GM11168 (cell line): ENCODE measurements at regions not wholly inside any gene's neighbourhood (a gene's known extent, or its start where the extent isn't known, plus 50 kb on each side); places are given as distances from the start of the nearest gene placed in this dataset.
"Not testable (repeated sequence)": the region's sequence is repeated elsewhere in the genome, so short reads cannot be mapped to it uniquely, and the experiment has no call there.

Source experiments
- in situ Hi-C: fragments of 300-500 bp; cut with MboI; formaldehyde crosslinking; loops from one replicate; pipeline ENCODE4 v1.12.0; 2022; ENCODE audit warnings: low sequenced_read_pairs; ENCODE audit not compliant: unreplicated experiment

DNA sequence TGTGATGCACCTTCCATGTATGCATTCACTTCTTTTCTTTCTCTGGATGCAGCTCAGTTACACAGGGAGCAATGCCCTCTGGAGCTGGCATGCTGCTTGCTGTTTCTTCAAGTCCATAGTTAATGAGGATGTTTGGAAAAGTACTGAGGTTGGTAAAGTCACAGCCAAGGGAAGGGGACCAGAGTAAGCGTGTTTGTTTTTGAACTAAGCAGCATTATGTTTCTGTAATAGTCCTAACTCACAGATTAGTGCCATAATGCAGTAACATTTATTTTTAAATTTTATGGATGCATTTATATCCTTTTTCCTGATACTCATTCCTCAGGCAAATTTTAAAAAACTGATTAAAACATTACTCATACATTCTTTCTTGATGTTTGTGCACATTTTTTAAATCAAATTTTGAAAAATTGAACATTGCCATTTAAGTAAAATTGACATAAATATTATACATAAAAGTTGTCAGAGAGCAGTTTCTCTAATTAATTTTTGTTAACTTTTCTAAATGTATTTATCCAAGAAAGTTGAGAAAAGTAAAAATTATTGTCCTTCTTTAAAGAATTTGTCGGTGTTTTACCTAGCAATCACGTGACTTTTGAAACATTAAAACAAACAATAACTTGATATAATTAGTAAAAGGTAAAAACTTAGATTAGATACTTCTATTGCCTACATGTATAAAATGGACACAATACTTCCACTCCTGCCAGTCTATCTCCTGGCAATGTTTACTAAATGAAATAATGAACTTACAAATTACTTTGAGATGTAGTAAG lies 659.6 kb upstream of the ANKRD30A start:
- in situ Hi-C loops = no loop called here

DNA sequence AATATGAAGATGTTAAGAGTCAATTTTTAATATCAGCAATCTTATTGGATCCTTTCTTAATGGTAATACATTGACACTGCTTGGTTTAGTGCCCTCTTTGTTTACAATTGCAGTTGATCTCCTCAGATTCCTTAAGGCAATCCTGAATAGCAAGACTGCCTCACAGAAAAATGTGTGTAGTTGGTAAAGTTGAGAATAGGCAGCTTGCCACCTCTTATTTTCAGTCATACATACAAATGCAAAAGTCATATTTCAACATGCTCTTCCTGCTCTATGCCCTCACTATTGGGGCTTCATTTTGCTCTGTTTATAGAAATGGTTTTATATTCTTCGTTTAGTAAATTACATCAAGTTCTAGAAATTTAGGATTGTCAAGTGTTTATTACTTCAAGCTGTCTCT lies 661.1 kb upstream of the ANKRD30A start:
- in situ Hi-C loops = no loop called here

DNA sequence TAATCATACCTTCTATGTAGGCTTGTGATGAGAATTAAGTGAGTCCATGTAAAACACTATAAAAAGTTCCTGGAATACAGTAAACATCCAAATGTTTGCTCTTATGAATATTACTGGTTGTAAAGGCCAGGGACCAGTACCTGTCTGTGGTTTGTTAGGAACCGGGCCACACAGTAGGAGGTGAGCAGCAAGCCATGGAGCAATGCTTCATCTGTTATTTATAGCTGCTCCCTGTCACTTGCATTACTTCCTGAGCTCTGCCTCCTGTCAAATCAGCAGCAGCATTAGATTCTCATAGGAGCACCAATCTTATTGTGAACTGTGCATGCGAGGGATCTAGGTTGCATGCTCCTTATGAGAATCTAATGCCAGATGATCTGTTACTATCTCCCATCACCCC lies 662.0 kb upstream of the ANKRD30A start:
- in situ Hi-C loops = no loop called here

DNA sequence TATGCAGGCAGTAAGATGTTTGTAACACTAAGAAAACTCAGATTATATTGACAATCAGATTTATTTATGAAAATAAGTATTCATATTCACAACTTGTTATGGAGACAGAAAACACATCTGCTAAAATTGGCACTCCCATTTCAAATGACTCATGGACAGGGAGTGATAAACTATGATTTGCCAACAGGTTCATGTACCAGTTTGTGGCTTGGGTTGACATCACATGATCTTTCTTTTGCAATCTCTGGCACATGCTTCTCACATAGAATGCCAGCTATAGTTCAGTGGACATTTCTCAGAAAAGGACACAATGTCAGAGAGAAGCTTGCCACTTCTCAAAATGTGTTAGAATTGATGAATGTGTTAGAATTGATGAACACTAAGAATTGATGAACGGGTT lies 663.2 kb upstream of the ANKRD30A start:
- in situ Hi-C loops = no loop called here

DNA sequence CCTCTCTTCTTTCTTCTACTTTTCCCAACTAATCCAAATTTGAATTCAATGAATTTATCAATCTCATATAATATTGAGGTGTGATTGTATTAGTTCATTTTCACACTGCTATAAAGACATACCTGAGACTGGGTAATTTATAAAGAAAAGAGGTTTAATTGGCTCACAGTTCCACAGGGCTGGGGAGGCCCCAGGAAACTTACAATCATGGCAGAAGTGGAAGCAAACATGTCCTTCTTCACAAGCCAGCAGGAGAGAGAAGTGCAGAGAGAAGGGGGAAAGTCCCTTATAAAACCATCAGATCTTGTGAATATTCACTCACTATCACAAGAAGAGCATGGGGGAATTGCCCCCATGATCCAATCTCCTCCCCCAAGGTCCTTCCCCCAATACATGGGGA lies 667.0 kb upstream of the ANKRD30A start:
- in situ Hi-C loops = not testable (repeated sequence)

DNA sequence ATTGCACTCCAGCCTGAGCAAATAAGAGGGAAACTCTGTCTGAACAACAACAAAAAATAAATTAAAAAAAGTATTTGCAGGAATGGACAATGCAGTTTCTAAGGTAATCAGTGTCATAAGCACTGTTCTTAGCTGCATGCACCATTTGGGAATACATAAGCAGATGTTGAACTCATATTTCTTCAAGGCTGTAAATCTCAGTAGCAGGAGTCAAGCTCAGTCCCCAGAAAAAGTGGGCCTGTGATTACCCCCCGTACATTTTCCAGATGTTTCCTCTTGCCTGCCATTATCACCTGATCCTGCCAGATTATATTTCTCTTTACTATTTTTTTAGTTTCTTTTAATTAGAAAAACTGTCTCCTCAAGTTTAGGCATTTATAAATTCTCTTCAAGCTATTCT lies 667.6 kb upstream of the ANKRD30A start:
- in situ Hi-C loops = no loop called here

DNA sequence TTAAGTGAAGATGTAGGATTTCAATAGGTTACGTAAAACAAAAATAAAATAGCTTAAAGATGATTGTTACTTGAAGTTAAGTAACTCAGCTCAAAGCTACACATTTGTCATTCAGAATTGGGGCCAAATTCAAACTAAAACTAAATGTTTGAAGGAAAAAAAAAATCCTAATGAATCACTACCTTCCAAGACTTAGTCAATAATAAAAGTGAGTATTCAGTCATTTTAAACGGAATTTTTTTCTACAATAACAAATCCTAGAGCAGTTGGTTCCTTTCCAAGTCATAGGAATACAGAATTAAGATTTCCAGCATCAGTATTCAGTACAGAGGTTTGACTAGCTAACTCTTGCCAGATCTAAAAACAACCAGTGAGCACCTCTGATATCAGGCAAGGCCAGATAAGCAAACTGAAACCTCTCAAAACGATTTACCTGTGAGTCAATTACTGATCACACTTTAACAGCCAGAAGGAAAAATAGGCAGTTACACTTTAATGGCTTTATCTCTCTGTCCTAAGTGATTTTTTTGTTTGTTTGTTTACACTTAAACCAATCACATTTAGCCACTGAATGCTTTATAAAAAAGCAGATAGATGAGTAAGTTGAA lies 669.8 kb upstream of the ANKRD30A start:
- in situ Hi-C loops = no loop called here

DNA sequence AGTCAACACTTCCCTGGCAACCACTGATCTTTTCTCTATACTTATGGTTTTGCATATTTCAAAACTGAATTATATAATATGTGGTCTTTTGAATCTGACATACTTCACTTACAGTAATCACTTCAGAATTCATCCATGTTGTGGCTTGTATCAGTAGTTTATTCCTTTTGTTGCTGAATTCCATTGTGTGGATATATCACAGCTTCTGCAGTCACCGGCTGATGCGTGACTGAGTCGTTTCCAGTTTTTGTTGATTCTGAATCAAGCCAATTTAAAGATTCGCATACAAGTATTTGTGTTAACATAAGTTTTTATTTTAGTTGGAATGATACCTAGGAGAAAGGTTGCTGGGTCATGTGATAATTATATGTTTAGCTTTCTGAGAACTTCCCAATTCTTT lies 672.5 kb upstream of the ANKRD30A start:
- in situ Hi-C loops = no loop called here

DNA sequence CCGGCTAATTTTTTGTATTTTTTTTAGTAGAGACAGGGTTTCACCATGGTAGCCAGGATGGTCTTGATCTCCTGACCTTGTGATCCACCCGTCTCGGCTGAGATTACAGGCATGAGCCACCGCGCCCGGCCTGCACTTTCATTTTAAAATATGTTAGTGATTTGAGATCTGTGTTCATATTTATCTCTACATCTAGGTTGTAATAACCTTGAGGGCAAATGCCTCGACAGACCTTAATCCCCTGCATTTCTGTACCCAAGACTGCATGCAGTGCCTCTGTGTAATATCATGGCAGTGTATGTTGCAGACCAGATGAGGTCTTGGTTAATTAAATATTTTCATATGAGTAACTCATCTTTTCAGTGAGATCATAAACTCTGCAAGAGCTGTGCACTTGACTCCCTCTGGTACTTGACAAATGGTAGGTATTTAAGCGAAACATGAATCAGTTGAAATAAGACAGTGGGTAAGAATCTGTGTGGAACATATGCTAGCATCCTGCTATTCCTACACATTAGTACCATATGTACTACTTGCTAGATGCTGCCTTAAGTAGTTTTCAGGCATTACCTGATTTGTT lies 673.9 kb upstream of the ANKRD30A start:
- in situ Hi-C loops = no loop called here

DNA sequence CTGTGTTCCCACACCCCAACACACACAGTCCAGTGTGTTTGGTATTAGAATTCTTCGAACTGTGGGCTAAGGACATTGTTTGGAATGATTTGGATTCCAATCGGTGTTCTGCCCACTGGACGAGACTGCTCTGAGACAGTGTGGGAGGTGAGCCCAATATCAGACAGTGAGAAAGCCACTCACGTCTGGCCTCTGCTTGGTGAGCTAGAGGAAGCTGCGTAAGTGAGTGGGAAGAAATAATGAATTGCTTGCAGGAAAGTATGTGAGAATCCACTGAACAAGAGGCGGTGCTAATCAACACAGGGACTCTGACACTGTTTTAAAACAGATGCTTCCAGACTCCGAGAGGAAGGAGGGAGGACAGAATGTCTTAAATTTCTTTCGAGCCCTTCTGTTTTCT lies 675.0 kb upstream of the ANKRD30A start:
- in situ Hi-C loops = no loop called here

DNA sequence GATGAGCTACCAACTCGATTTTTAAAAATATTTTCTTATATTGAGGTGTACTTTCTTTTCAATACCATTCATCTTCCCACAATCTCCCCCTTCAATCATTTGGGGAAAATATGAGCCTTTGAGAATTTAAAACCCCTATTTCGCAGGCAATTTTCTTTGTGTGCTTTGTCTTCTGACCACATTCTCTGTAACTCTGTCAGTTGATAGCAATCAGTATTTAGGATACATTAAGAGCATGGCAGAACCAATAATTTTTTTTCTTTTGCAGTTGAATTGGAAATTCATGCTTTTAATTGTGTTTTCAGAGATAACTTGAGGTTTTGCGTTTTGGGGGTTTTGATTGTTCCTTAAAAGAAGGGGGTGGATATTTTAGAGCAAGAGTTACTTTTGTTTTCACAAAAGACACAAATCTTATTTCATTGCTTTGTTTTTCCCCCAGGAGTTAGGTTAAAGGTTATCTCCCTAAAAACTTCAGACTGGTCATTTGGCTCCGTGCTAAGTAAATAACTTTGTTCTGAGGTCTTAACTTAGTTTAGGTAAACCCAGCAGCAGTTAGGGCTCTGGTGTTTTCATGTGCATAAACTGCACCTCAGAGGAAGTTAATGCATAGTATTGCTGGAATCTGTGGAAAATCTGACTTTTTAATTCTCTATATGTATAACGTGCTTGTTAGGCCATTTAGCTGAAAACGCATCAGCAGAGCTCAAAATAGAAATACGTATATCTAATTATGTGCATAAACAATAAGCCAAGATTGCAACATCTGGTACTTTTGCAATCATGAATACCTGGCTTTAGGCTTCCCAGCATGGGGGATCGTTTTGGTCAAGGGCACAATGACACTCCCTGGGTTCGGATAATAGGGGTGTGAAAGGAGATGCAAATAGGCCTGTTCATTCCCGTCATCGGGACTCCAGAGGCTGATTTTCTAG lies 676.4 kb upstream of the ANKRD30A start:
- in situ Hi-C loops = no loop called here

DNA sequence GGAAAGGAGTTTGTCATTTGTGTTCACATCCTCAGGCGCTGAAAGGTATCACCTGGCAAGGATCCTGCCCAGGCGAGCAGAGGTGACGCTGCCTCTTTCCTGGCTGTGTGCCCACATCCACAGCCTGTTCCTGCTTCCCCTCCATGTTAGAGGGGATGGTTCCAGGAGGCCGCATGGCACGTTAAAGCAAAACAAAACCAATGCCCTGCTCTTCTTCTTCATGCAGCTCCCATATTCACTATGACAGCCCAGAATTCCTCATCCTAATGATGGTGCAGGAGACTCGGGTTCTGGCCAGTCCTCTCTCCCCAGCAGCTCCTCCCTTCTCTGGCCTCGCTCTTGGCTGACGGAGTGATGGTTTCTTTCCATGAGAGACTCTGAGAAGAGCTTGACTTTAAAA lies 678.5 kb upstream of the ANKRD30A start:
- in situ Hi-C loops = no loop called here

DNA sequence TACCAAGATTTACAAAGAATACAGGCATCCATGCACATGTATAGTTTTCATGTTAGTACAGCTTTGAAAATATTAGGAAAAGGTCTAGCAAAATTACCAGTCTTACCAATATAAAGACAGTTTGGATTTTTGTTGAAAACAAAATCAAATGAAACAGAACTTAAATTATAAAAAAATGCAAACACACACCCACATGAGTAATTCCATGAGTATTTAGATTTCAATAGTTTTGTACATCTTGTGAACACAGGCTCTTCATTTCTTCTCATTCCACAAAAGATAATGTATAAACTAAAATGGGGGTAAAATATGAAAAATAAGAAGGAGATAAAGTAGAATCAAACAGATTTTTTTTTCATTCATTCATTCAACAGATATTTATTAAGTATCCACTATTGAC lies 682.2 kb upstream of the ANKRD30A start:
- in situ Hi-C loops = no loop called here

DNA sequence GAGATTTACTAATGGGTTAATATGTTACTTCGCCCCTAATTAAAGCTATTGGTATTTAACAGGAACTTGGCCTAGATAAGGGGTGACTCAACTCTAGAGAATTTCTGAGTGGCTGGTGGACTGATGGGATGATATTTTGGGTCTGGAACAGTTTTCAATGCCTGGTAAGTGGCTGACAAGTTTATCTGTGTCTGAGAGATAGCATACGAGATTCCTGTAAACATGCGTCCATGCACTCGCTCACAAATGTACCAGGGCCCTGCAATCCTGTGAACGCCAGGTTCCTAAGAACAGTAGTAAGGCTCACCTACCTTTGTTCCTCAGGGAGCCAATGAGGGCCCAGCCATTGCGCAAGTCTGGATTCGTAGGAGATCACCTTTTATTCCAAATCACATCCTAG lies 683.8 kb upstream of the ANKRD30A start:
- in situ Hi-C loops = no loop called here

DNA sequence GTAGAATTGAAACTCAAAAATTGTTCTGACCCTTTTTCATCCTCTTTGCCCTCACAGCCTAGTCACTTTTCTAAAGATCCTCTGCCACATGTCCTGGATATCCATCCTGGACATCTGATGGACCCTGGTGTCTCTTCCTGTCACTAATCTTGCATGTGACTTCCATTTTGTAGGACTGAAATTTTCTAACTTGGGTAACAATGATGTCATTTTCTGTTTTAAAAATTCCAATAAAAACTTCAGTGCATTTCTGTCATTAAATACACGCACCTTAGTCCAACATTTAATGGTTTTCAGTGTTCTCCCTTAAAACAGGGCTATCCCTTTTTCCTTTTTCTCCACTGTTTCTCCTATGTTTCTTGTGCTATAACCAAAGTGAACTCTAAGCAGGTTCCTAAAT lies 684.9 kb upstream of the ANKRD30A start:
- in situ Hi-C loops = no loop called here

DNA sequence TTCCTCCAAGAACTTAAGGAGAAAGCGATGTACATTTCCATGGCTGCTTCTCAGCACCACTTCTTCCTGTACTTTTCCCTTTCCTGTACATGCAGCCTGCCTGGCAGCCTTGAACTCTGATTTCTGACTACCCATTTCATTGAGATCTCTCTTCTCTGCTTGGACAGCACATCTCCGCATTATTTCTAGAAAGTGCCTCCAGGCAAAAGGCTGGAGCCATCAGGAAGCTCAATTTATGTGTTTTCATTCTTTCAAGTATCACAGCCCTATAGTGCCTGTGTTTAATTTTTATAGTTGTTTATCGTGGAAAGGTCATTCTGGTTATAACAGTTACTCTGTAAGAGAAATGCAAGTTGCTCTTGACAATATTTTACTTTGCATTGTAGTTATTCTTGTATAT lies 688.0 kb upstream of the ANKRD30A start:
- in situ Hi-C loops = no loop called here

DNA sequence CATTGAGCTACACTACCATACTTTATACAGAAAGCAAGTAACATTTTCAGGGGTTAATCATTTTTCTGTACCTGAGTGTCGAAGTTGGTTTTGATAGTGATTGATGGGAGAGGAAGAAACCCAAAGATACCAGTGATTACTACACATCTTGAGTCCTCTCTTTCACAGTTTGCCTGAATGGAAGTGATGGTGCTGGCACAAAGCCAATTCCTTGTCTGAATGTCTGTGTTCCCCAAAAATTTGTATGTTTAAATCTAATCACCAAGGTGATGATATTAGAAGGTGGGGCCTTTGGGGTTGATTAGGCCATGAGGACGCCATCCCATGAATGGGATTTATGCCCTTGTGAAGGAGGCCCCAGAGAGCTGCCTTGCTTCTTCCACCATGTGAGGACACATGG lies 696.9 kb upstream of the ANKRD30A start:
- in situ Hi-C loops = no loop called here

DNA sequence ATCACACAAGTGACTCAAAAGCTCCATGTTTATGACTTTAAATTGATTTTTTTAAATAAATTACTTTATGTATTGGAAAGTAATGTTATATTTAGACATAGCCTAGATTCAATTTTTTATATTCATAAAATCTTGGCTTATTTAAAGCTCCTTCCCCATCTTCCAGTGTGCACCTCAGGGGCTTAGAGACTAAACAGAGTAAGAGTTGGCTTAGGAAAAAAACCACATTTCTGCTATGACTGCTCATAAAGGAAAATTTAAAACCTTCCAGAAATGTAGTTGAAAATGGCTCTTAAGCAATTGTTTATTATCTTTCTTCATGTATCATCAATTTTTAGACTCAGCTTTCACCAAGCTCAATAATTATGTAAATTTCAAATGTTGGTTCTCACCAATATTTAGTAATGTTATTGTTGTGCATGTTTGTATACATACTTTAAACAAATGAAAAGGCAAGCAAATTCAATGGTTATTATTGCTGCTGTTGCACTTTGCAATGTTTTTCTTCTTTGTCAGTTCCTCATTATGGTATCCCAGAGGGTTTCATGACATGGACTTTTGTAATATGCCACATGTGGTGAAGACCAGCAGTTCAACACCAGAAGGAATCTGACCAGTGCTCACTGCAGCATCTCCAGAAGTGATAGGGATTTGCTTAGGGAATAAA lies 700.1 kb upstream of the ANKRD30A start:
- in situ Hi-C loops = no loop called here

DNA sequence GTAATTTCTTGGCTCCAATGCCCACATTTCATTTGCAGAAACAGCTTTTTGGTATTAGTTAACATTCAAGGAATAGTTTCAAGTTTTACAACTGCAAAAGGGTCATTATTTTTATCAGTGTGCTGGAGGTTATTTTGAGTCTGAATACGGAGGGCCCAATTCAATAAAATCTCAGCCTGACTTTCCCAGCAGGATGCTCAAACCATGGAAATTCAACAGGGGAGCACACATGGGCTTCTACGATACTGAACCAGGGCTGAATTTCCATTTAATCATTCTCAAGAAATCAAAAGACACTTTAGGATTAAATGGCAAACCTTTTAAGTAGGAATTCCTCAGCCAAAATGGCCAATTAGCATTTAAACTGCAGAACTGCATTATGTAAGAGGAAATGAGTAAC lies 700.9 kb upstream of the ANKRD30A start:
- in situ Hi-C loops = no loop called here

DNA sequence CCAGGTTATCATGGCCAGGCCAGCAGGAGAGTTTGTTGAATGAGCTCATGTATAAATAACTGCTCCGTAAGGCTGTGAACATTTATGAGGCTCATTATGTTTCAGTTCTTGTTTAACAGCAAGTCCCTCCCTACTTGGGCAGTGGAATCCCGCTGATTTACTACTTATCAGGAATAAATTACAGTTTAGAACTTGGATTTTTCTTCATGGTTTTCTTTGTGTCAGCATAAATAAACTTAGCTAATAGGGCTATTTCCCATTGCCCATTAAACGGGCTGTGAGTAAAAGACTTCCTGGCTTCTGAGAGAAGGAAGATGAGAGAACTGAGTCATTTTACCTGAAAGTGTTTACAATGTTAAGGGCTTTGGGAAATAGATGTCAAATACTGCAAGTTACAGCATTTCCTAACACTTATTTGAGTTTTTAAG lies 701.6 kb upstream of the ANKRD30A start:
- in situ Hi-C loops = no loop called here
